ENCODE measurements at regions not wholly inside any gene's neighbourhood (a gene's known extent, or its start where the extent isn't known, plus 50 kb on each side); places are given as distances from the start of the nearest gene placed in this dataset.

DNA sequence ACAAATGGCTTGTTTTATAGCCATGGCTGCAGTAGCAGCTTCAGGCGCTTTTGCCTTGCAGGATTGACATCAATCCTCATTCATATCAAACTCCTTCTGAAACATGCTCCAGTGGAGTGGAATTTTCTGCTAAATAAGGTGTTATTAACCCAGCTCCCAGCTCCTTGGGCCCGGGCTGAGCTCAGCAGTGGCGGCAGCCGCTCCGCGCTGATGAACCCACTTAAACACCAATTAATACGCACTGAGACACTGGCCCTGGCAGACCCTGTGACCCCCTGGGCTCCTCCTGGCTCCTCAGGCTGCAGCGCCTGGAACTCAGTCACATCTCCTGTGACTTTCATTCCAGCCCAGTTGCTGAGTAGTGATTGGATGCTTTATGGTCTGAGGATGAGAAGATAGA, 137.4 kb upstream of the GRIK3 start:
- intact Hi-C loops (cut with micrococcal nuclease): no loop called here
- Mint-ChIP-seq H3K27me3 (peaks cover 39% of the 10 kb centered on the region), H3K27ac (no peak overlapping the region), H3K4me1 (no peaks in the 10 kb centered on the region), H3K36me3 (ENCODE audit: low read depth) (no peaks in the 10 kb centered on the region), H3K9me3 (peaks cover 5% of the 10 kb centered on the region), H3K4me3 (no peak overlapping the region)
- POLR2A ChIA-PET: no interaction called here
- DNase-seq: no peak
- CTCF ChIA-PET: no interaction called here
- ATAC-seq (ENCODE audit: low read depth): no peak
- TF ChIP-seq, protein P1, sequence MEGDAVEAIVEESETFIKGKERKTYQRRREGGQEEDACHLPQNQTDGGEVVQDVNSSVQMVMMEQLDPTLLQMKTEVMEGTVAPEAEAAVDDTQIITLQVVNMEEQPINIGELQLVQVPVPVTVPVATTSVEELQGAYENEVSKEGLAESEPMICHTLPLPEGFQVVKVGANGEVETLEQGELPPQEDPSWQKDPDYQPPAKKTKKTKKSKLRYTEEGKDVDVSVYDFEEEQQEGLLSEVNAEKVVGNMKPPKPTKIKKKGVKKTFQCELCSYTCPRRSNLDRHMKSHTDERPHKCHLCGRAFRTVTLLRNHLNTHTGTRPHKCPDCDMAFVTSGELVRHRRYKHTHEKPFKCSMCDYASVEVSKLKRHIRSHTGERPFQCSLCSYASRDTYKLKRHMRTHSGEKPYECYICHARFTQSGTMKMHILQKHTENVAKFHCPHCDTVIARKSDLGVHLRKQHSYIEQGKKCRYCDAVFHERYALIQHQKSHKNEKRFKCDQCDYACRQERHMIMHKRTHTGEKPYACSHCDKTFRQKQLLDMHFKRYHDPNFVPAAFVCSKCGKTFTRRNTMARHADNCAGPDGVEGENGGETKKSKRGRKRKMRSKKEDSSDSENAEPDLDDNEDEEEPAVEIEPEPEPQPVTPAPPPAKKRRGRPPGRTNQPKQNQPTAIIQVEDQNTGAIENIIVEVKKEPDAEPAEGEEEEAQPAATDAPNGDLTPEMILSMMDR (IDR thresholded peaks at IDR 0.05): no peak

- Mint-ChIP-seq H3K27ac (no peak overlapping the region), H3K4me1 (no peaks in the 10 kb centered on the region), H3K27me3 (peaks cover 30% of the 10 kb centered on the region), H3K4me3 (no peak overlapping the region), H3K36me3 (ENCODE audit: low read depth) (no peaks in the 10 kb centered on the region), H3K9me3 (no peaks in the 10 kb centered on the region)
- ChIA-PET POLR2A (no interaction called here), CTCF (no interaction called here)
- DNase-seq: no peak
- intact Hi-C loops (cut with micrococcal nuclease): no loop called here
- TF ChIP-seq, protein P1 (IDR thresholded peaks at IDR 0.05): no peak
- no peak for ATAC-seq (ENCODE audit: low read depth)
These were observed 140.0 kb upstream of the GRIK3 start for GRCh38 chr1:37174341-37174740.

DNA sequence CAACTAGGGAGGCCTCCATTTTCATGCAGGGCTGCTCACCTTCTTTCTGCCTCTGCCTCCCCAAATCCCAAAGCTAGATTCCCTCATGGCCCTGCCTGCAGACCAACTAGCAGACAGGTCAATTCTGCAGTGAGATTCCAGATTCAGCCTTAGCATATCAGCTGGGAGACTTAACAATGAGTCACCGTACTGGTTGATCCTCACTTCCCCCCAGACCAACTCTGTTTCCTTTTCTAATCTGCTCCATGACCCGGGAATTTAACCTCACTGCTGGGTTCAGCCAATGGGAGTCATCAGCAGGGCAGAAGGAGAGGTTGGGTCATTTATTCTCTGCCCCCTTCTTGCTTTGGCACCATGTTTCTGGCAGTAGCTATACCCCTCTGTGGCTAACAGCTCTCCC, 140.6 kb upstream of the GRIK3 start:
- H3K36me3 Mint-ChIP-seq (ENCODE audit: low read depth): no peaks in the 10 kb centered on the region
- H3K4me1 Mint-ChIP-seq: no peaks in the 10 kb centered on the region
- H3K27me3 Mint-ChIP-seq: peaks cover 31% of the 10 kb centered on the region
- ATAC-seq (ENCODE audit: low read depth) (no peak), DNase-seq (no peak)
- no peaks in the 10 kb centered on the region for H3K9me3 Mint-ChIP-seq
- TF ChIP-seq, protein P1 (IDR thresholded peaks at IDR 0.05): no peak
- CTCF ChIA-PET: no interaction called here
- no peak overlapping the region for H3K4me3 Mint-ChIP-seq
- no peak overlapping the region for H3K27ac Mint-ChIP-seq
- POLR2A ChIA-PET: no interaction called here
- intact Hi-C loops (cut with micrococcal nuclease): no loop called here

GRCh38 chr1:37175666-37176215, 141.4 kb upstream of the GRIK3 start:
- intact Hi-C loops (cut with micrococcal nuclease): no loop called here
- Mint-ChIP-seq H3K27ac (no peak overlapping the region), H3K4me3 (no peak overlapping the region), H3K36me3 (ENCODE audit: low read depth) (no peaks in the 10 kb centered on the region), H3K9me3 (no peaks in the 10 kb centered on the region), H3K27me3 (peaks cover 29% of the 10 kb centered on the region), H3K4me1 (no peaks in the 10 kb centered on the region)
- ChIA-PET CTCF (no interaction called here), POLR2A (no interaction called here)
- TF ChIP-seq, protein P1 (IDR thresholded peaks at IDR 0.05): no peak
- ATAC-seq (ENCODE audit: low read depth): no peak
- DNase-seq: no peak

DNA sequence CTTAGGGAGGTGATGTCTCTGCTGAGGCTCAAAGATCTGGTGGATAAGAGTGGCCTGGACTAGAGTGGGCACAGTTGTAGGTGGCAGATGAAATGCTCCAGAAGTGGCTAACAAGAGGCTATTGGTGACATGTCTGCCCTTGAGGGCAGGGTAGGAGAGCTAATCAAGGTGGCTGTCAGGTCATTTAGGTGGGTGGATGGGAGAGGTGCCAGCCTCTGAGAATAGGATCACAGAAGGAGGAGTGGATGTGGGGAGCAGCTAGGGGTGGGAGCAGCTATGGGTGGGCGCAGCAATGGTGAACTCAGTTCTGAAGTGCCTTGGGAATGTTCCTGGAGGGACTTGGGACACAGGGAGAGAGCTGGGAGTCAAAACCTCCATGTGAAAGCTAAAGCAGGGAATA, 142.0 kb upstream of the GRIK3 start:
- ChIA-PET POLR2A (no interaction called here), CTCF (no interaction called here)
- intact Hi-C loops (cut with micrococcal nuclease): no loop called here
- TF ChIP-seq, protein P1 (IDR thresholded peaks at IDR 0.05): no peak
- Mint-ChIP-seq H3K9me3 (no peaks in the 10 kb centered on the region), H3K36me3 (ENCODE audit: low read depth) (no peaks in the 10 kb centered on the region), H3K27me3 (peaks cover 29% of the 10 kb centered on the region), H3K27ac (no peak overlapping the region), H3K4me1 (no peaks in the 10 kb centered on the region), H3K4me3 (no peak overlapping the region)
- DNase-seq: no peak
- ATAC-seq (ENCODE audit: low read depth): no peak

Data from activated B cell treated with CpG ODN at 0.5 μM for 24 hours (primary cell).